ENCODE measurements at regions not wholly inside any gene's neighbourhood (a gene's known extent, or its start where the extent isn't known, plus 50 kb on each side); places are given as distances from the start of the nearest gene placed in this dataset.

GRCh38 chr13:31031482-31031881 is 99.0 kb downstream of the TEX26 start:
- WGBS (ENCODE audit: insufficient coverage), result 90% methylated on average over 1 of the region's 6 CpGs
- no peak for DNase-seq
- Histone ChIP-seq H3K4me3 (ENCODE audit: control insufficient read depth in 1 of 2, extremely low read depth in 1 of 2, low read length in 1 of 2) (no peak overlapping the region), H3K4me1 (ENCODE audit: control insufficient read depth in 1 of 2, extremely low read depth in 1 of 2, insufficient read depth in 2 of 2, low read length in 2 of 2) (no peaks in the 10 kb centered on the region), H3K27ac (ENCODE audit: low read length) (no peak overlapping the region), H3K9me3 (no peaks in the 10 kb centered on the region), H3K27me3 (replicated peaks in 1 of 2; ENCODE audit: control insufficient read depth in 2 of 2, extremely low read depth in 1 of 2, insufficient read depth in 2 of 2, low read length in 1 of 2) (peaks cover 0 to 24% of the 10 kb centered on the region in 2 experiments), H3K36me3 (ENCODE audit: control insufficient read depth in 2 of 2, extremely low read depth in 1 of 2, insufficient read depth in 1 of 2, low read length in 1 of 2) (no peaks in the 10 kb centered on the region)
- Mint-ChIP-seq H3K36me3 (no peaks in the 10 kb centered on the region), H3K9me3 (no peaks in the 10 kb centered on the region), H3K27ac (no peak overlapping the region), H3K27me3 (peaks cover 5 to 6% of the 10 kb centered on the region in 2 donors), H3K4me3 (no peak overlapping the region), H3K4me1 (no peaks in the 10 kb centered on the region)
- POLR2A ChIA-PET, result no interaction called here
- CTCF ChIA-PET, result no interaction called here
- ATAC-seq (replicated peaks in 1 of 4), result no peak

- Mint-ChIP-seq H3K27ac (no peak overlapping the region), H3K4me3 (no peak overlapping the region), H3K27me3 (peaks cover under 1 to 5% of the 10 kb centered on the region in 2 donors), H3K36me3 (no peaks in the 10 kb centered on the region), H3K9me3 (no peaks in the 10 kb centered on the region), H3K4me1 (no peaks in the 10 kb centered on the region)
- DNase-seq, result no peak
- Histone ChIP-seq H3K4me1 (ENCODE audit: control insufficient read depth in 1 of 2, extremely low read depth in 1 of 2, insufficient read depth in 2 of 2, low read length in 2 of 2) (no peaks in the 10 kb centered on the region), H3K27me3 (replicated peaks in 1 of 2; ENCODE audit: control insufficient read depth in 2 of 2, extremely low read depth in 1 of 2, insufficient read depth in 2 of 2, low read length in 1 of 2) (peaks cover 0 to 24% of the 10 kb centered on the region in 2 experiments), H3K27ac (ENCODE audit: low read length) (no peak overlapping the region), H3K4me3 (ENCODE audit: control insufficient read depth in 1 of 2, extremely low read depth in 1 of 2, low read length in 1 of 2) (no peak overlapping the region), H3K9me3 (no peaks in the 10 kb centered on the region), H3K36me3 (ENCODE audit: control insufficient read depth in 2 of 2, extremely low read depth in 1 of 2, insufficient read depth in 1 of 2, low read length in 1 of 2) (no peaks in the 10 kb centered on the region)
- CTCF ChIA-PET, result no interaction called here
- no peak for ATAC-seq (replicated peaks in 1 of 4)
- POLR2A ChIA-PET, result no interaction called here
- 79% methylated on average over 6 of the region's 8 CpGs for WGBS (ENCODE audit: insufficient coverage)
Measured at GRCh38 chr13:31029102-31029501, 96.6 kb downstream of the TEX26 start.

DNA sequence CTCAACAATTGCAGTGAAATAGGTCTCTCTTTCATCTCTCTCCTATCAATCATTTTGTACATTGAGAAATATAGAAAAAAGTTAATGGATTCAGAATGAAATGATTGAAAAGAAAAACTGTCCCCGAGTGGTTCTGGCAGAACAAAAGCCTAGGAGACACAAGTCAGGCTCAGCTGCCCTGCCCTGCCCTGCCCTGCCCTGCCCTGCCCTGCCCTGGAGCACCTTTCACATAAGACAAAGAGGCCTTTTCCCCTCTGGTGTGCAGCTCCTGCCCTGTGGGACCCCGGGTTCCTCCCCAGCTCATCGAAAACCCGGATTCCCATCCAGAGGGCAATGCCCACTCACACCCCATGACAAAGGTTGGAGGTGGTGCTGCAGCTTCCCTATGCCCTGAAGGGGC is 94.7 kb downstream of the TEX26 start:
- 74% methylated on average over 3 of the region's 4 CpGs for WGBS (ENCODE audit: insufficient coverage)
- CTCF ChIA-PET, result interaction anchor here in 1 of 2 donors (0.6 to 1.0 kb wide), 2 partner anchors 17 to 24 kb away, joined by 3 to 5 read pairs; no protein-coding TSS in a partner anchor

More for the DNA sequence above, 94.7 kb downstream of the TEX26 start:
- no peak for DNase-seq
- Mint-ChIP-seq H3K9me3 (no peaks in the 10 kb centered on the region), H3K36me3 (no peaks in the 10 kb centered on the region), H3K27me3 (peaks cover 0 to 14% of the 10 kb centered on the region in 2 donors), H3K27ac (no peak overlapping the region), H3K4me3 (no peak overlapping the region), H3K4me1 (no peaks in the 10 kb centered on the region)
- POLR2A ChIA-PET, result no interaction called here
- peaks cover 4 to 21% of the 10 kb centered on the region in 2 experiments for H3K27me3 ChIP-seq (replicated peaks in 1 of 2; ENCODE audit: control insufficient read depth in 2 of 2, extremely low read depth in 1 of 2, insufficient read depth in 2 of 2, low read length in 1 of 2)
- H3K36me3 ChIP-seq (ENCODE audit: control insufficient read depth in 2 of 2, extremely low read depth in 1 of 2, insufficient read depth in 1 of 2, low read length in 1 of 2), result no peaks in the 10 kb centered on the region
- H3K4me1 ChIP-seq (ENCODE audit: control insufficient read depth in 1 of 2, extremely low read depth in 1 of 2, insufficient read depth in 2 of 2, low read length in 2 of 2), result no peaks in the 10 kb centered on the region
- ATAC-seq (replicated peaks in 1 of 4), result no peak
- no peaks in the 10 kb centered on the region for H3K9me3 ChIP-seq
- no peak overlapping the region for H3K27ac ChIP-seq (ENCODE audit: low read length)
- no peak overlapping the region for H3K4me3 ChIP-seq (ENCODE audit: control insufficient read depth in 1 of 2, extremely low read depth in 1 of 2, low read length in 1 of 2)
